PFSK-1 (cell line): ENCODE measurements at regions not wholly inside any gene's neighbourhood (a gene's known extent, or its start where the extent isn't known, plus 50 kb on each side); places are given as distances from the start of the nearest gene placed in this dataset.

Experiments
- REST ChIP-seq, 2 experiments: IDR thresholded peaks; 2 replicates each; pipeline versions ENCODE4 v1.6.1 to v1.8.0; 2011 to 2012; ENCODE audit warnings: low read depth in 2 of 2, low read length in 2 of 2, control low read depth in 1 of 2, inconsistent platforms in 1 of 2, mild to moderate bottlenecking in 1 of 2, moderate library complexity in 1 of 2; ENCODE audit not compliant: insufficient read depth in 1 of 2
- SIN3A ChIP-seq: IDR thresholded peaks from 2 replicates; pipeline ENCODE4 v1.6.1; 2012; ENCODE audit warnings: mild to moderate bottlenecking, low read length, moderate library complexity, borderline replicate concordance; ENCODE audit not compliant: insufficient read depth

GRCh38 chr1:3983181-3983580 lies 83.1 kb upstream of the C1orf174 start:
- TF ChIP-seq SIN3A: no peak
- TF ChIP-seq REST (IDR thresholded peaks at IDR 0.05; ENCODE audit: insufficient read depth in 1 of 2, low read depth in 2 of 2, low read length in 2 of 2): no peak
